ENCODE measurements at regions not wholly inside any gene's neighbourhood (a gene's known extent, or its start where the extent isn't known, plus 50 kb on each side); places are given as distances from the start of the nearest gene placed in this dataset.
A peak's percentile ranks its signal among the peaks of the same experiment; 100 is the strongest.
"Not testable (repeated sequence)": the region's sequence is repeated elsewhere in the genome, so short reads cannot be mapped to it uniquely, and the experiment has no call there.

DNA sequence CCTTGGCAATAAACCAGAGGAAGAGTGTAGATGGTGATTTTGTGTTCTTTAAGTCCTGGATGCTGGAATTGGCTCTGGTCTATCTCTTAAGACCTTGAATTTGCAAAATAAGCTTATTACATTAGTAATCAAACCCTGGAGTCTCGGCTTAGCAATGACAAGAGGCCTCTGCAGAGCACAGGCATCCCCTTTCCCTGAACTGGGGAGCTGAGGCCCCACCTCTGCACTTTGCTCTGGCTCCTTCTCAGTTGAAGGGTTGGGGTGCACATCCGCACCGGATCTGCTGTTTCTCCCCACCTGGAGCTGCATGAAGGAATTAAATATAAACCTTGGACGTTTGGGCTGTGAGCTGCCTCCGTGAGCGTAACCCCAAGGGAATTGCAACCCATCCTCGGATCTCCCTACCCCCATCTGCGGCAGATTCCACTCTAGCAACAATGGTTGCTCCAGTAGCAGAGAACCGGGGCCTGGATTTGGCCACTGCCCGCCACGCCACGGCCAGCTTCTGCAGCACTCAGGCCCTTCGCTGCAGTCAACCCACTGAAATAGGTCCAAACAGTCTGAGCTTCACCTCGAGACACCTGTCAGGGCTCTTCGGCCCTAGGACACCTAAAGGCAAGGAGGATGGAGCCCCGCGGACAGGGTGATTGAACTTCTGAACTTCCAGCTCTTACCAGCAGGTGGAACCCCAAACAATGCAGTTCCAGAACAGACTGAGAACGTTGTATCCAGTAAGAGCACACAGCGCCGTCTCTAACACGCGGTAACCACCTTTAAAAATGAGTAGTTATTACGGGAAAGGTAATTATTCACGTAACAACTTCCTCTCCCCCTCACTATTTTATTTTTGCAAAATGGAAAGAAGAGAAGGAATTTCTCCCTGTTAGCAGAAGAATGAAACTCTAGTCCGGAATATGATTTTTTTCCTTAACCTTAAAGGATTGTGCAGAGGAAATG, 54.8 kb upstream of the CAPRIN1 start:
- H3K27ac ChIP-seq (replicated peaks) = no peak overlapping the region
- no peak overlapping the region for H3K4me3 ChIP-seq (replicated peaks; ENCODE audit: insufficient read depth, low read length)
- TF ChIP-seq, protein P1, sequence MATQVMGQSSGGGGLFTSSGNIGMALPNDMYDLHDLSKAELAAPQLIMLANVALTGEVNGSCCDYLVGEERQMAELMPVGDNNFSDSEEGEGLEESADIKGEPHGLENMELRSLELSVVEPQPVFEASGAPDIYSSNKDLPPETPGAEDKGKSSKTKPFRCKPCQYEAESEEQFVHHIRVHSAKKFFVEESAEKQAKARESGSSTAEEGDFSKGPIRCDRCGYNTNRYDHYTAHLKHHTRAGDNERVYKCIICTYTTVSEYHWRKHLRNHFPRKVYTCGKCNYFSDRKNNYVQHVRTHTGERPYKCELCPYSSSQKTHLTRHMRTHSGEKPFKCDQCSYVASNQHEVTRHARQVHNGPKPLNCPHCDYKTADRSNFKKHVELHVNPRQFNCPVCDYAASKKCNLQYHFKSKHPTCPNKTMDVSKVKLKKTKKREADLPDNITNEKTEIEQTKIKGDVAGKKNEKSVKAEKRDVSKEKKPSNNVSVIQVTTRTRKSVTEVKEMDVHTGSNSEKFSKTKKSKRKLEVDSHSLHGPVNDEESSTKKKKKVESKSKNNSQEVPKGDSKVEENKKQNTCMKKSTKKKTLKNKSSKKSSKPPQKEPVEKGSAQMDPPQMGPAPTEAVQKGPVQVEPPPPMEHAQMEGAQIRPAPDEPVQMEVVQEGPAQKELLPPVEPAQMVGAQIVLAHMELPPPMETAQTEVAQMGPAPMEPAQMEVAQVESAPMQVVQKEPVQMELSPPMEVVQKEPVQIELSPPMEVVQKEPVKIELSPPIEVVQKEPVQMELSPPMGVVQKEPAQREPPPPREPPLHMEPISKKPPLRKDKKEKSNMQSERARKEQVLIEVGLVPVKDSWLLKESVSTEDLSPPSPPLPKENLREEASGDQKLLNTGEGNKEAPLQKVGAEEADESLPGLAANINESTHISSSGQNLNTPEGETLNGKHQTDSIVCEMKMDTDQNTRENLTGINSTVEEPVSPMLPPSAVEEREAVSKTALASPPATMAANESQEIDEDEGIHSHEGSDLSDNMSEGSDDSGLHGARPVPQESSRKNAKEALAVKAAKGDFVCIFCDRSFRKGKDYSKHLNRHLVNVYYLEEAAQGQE (IDR thresholded peaks at IDR 0.05; ENCODE audit: insufficient replicate concordance, low read depth) = no peak
- TF ChIP-seq GABPA (IDR thresholded peaks at IDR 0.05; ENCODE audit: low read depth) (no peak), POLR2AphosphoS5 (IDR thresholded peaks at IDR 0.05; ENCODE audit: low read depth) (no peak), SPI1 (IDR thresholded peaks at IDR 0.05; ENCODE audit: borderline replicate concordance, low read depth) (no peak)
- TF ChIP-seq, protein P2, sequence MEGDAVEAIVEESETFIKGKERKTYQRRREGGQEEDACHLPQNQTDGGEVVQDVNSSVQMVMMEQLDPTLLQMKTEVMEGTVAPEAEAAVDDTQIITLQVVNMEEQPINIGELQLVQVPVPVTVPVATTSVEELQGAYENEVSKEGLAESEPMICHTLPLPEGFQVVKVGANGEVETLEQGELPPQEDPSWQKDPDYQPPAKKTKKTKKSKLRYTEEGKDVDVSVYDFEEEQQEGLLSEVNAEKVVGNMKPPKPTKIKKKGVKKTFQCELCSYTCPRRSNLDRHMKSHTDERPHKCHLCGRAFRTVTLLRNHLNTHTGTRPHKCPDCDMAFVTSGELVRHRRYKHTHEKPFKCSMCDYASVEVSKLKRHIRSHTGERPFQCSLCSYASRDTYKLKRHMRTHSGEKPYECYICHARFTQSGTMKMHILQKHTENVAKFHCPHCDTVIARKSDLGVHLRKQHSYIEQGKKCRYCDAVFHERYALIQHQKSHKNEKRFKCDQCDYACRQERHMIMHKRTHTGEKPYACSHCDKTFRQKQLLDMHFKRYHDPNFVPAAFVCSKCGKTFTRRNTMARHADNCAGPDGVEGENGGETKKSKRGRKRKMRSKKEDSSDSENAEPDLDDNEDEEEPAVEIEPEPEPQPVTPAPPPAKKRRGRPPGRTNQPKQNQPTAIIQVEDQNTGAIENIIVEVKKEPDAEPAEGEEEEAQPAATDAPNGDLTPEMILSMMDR (IDR thresholded peaks at IDR 0.05; ENCODE audit: insufficient read depth, low read length) = peak; percentile 63
- H3K27me3 ChIP-seq (ENCODE audit: insufficient read depth, poor library complexity, severe bottlenecking) = no peaks in the 10 kb centered on the region
- peak; percentile 29 to 78 for DNase-seq (ENCODE audit: low read depth in 1 of 2, low spot score in 1 of 2)

DNA sequence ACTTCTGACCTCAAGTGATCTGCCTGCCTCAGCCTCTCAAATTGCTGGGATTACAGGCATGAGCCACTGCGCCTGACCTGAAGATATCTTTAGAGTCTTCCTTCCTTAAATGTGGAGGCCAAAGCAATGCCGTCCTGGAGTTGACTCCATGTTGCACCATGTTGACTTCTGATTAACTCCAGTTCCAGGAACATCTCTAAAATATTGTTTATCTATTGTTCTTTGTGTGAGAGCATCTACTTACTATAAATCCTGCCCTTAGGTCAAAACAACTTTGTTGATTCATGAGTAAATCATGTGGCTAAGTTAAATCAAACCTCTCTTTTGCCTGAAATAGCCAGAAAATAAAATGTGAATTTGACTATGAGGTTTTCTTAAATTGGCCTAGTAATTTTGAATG, 56.6 kb upstream of the CAPRIN1 start:
- Histone ChIP-seq H3K4me3 (replicated peaks; ENCODE audit: insufficient read depth, low read length) (no peak overlapping the region), H3K27me3 (ENCODE audit: insufficient read depth, poor library complexity, severe bottlenecking) (no peaks in the 10 kb centered on the region), H3K27ac (replicated peaks) (no peak overlapping the region)
- DNase-seq (ENCODE audit: low read depth in 1 of 2, low spot score in 1 of 2) = no peak
- TF ChIP-seq, protein P2 (IDR thresholded peaks at IDR 0.05; ENCODE audit: insufficient read depth, low read length) = no peak
- TF ChIP-seq POLR2AphosphoS5 (IDR thresholded peaks at IDR 0.05; ENCODE audit: low read depth) (no peak), GABPA (IDR thresholded peaks at IDR 0.05; ENCODE audit: low read depth) (no peak), SPI1 (IDR thresholded peaks at IDR 0.05; ENCODE audit: borderline replicate concordance, low read depth) (no peak)
- TF ChIP-seq, protein P1 (IDR thresholded peaks at IDR 0.05; ENCODE audit: insufficient replicate concordance, low read depth) = no peak

DNA sequence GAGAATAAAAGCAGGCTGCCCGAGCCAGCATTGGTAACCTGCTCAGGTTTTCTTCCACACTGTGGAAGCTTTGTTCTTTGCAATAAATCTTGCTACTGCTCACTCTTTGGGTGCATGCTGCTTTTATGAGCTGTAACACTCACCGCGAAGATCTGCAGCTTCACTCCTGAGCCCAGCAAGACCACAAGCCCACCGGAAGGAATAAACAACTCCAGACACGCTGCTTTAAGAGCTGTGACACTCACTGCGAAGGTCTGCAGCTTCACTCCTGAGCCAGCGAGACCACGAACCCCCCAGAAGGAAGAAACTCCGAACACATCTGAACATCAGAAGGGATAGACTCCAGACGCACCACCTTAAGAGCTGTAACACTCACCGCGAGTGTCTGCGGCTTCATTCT, 60.4 kb upstream of the CAPRIN1 start:
- not testable (repeated sequence) for DNase-seq (ENCODE audit: low read depth in 1 of 2, low spot score in 1 of 2); H3K27me3 ChIP-seq (ENCODE audit: insufficient read depth, poor library complexity, severe bottlenecking); H3K4me3 ChIP-seq (replicated peaks; ENCODE audit: insufficient read depth, low read length); H3K27ac ChIP-seq (replicated peaks)

DNA sequence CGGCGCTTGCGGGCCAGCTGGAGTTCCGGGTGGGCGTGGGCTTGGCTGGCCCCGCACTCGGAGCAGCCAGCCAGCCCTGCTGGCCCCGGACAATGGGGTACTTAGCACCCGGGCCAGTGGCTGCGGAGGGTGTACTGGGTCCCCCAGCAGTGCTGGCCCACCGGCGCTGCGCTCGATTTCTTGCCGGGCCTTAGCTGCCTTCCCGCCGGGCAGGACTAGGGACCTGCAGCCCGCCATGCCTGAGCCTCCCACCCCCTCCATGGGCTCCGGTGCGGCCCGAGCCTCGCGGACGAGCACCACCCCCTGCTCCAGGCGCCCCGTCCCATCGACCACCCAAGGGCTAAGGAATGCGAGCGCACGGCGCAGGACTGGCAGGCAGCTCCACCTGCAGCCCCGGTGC, 61.4 kb upstream of the CAPRIN1 start:
- not testable (repeated sequence) for H3K27me3 ChIP-seq (ENCODE audit: insufficient read depth, poor library complexity, severe bottlenecking); DNase-seq (ENCODE audit: low read depth in 1 of 2, low spot score in 1 of 2); H3K4me3 ChIP-seq (replicated peaks; ENCODE audit: insufficient read depth, low read length); H3K27ac ChIP-seq (replicated peaks)

DNA sequence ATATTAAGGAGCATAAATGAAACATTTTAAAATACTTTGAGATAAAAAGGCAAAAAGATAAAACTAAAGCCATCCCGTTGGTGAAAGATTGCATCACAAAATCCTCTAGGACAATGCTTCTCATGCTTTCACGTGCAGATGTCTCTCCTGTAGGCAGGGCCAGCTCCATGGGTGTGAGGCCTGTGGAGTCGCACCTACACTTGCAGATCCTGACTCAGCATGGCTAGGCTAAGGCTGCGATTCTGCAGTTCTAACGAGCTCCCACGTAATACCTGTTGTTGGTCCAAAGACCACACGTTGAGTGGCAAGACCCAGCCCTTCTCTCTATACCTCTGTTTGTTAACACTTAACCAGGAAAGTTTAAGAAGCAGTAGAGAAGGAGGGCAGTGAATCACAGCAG, 62.1 kb upstream of the CAPRIN1 start:
- TF ChIP-seq POLR2AphosphoS5 (IDR thresholded peaks at IDR 0.05; ENCODE audit: low read depth) = no peak
- TF ChIP-seq GABPA (IDR thresholded peaks at IDR 0.05; ENCODE audit: low read depth) = no peak
- no peak for TF ChIP-seq SPI1 (IDR thresholded peaks at IDR 0.05; ENCODE audit: borderline replicate concordance, low read depth)
- TF ChIP-seq, protein P2 (IDR thresholded peaks at IDR 0.05; ENCODE audit: insufficient read depth, low read length) = no peak
- TF ChIP-seq, protein P1 (IDR thresholded peaks at IDR 0.05; ENCODE audit: insufficient replicate concordance, low read depth) = no peak
- H3K4me3 ChIP-seq (replicated peaks; ENCODE audit: insufficient read depth, low read length) = no peak overlapping the region
- no peak overlapping the region for H3K27ac ChIP-seq (replicated peaks)
- DNase-seq (ENCODE audit: low read depth in 1 of 2, low spot score in 1 of 2) = no peak
- no peaks in the 10 kb centered on the region for H3K27me3 ChIP-seq (ENCODE audit: insufficient read depth, poor library complexity, severe bottlenecking)

Measured in HL-60 (cell line).